ENCODE measurements at regions not wholly inside any gene's neighbourhood (a gene's known extent, or its start where the extent isn't known, plus 50 kb on each side); places are given as distances from the start of the nearest gene placed in this dataset.

- no peaks in the 10 kb centered on the region for H3K27me3 ChIP-seq (ENCODE audit: control insufficient read depth in 2 of 2, insufficient read depth in 1 of 2, low read length in 1 of 2)
- no peaks in the 10 kb centered on the region for H3K4me1 ChIP-seq (ENCODE audit: control insufficient read depth in 2 of 2, insufficient read depth in 2 of 2, low read length in 2 of 2)
- DNase-seq (ENCODE audit: low read depth in 6 of 9, low spot score in 9 of 9), result no peak
- no peak overlapping the region for H3K4me3 ChIP-seq (ENCODE audit: low read length in 2 of 2)
- H3K27ac ChIP-seq (ENCODE audit: low read depth in 1 of 2, low read length in 1 of 2), result no peak overlapping the region
- 97% methylated on average over 3 of the region's 3 CpGs for WGBS
- H3K9me3 ChIP-seq (ENCODE audit: control insufficient read depth in 2 of 2, insufficient read depth in 1 of 2, low read length in 1 of 2), result no peaks in the 10 kb centered on the region
- H3K36me3 ChIP-seq (ENCODE audit: control insufficient read depth in 2 of 2, insufficient read depth in 2 of 2, low read length in 1 of 2), result no peaks in the 10 kb centered on the region
Measured at GRCh38 chr3:18151199-18151598, 273.9 kb downstream of the SATB1 start.

- WGBS, result 94% methylated on average over 4 of the region's 4 CpGs
- no peak for DNase-seq (ENCODE audit: low read depth in 6 of 9, low spot score in 9 of 9)
- no peaks in the 10 kb centered on the region for H3K27me3 ChIP-seq (ENCODE audit: control insufficient read depth in 2 of 2, insufficient read depth in 1 of 2, low read length in 1 of 2)
- no peaks in the 10 kb centered on the region for H3K36me3 ChIP-seq (ENCODE audit: control insufficient read depth in 2 of 2, insufficient read depth in 2 of 2, low read length in 1 of 2)
- no peaks in the 10 kb centered on the region for H3K4me1 ChIP-seq (ENCODE audit: control insufficient read depth in 2 of 2, insufficient read depth in 2 of 2, low read length in 2 of 2)
- H3K27ac ChIP-seq (ENCODE audit: low read depth in 1 of 2, low read length in 1 of 2), result no peak overlapping the region
- H3K9me3 ChIP-seq (ENCODE audit: control insufficient read depth in 2 of 2, insufficient read depth in 1 of 2, low read length in 1 of 2), result no peaks in the 10 kb centered on the region
- no peak overlapping the region for H3K4me3 ChIP-seq (ENCODE audit: low read length in 2 of 2)
Measured at GRCh38 chr3:18149935-18150334, 275.2 kb downstream of the SATB1 start.

DNA sequence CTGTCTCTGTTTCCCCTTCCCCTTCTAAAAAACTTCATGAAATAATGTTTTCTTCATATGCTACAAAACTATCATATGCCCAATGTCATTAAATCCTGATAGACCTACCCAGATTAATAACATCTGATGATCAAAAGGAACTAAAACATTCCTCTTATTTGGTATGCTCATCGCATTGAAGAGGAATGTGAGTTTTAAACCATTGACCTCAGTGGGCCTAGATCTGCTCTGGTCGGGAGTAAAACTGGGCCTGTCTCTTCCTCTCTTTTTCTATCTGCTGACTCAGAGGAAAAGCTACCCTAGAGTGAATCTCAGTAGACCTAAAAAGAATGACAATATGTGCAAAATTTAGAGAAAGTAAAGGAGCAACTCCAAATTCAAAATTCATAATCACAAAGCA is 275.8 kb downstream of the SATB1 start:
- no peak for DNase-seq (ENCODE audit: low read depth in 6 of 9, low spot score in 9 of 9)
- no peaks in the 10 kb centered on the region for H3K27me3 ChIP-seq (ENCODE audit: control insufficient read depth in 2 of 2, insufficient read depth in 1 of 2, low read length in 1 of 2)
- H3K36me3 ChIP-seq (ENCODE audit: control insufficient read depth in 2 of 2, insufficient read depth in 2 of 2, low read length in 1 of 2), result no peaks in the 10 kb centered on the region
- 99% methylated on average over 2 of the region's 2 CpGs for WGBS
- no peak overlapping the region for H3K27ac ChIP-seq (ENCODE audit: low read depth in 1 of 2, low read length in 1 of 2)
- H3K4me3 ChIP-seq (ENCODE audit: low read length in 2 of 2), result no peak overlapping the region
- no peaks in the 10 kb centered on the region for H3K9me3 ChIP-seq (ENCODE audit: control insufficient read depth in 2 of 2, insufficient read depth in 1 of 2, low read length in 1 of 2)
- no peaks in the 10 kb centered on the region for H3K4me1 ChIP-seq (ENCODE audit: control insufficient read depth in 2 of 2, insufficient read depth in 2 of 2, low read length in 2 of 2)

DNA sequence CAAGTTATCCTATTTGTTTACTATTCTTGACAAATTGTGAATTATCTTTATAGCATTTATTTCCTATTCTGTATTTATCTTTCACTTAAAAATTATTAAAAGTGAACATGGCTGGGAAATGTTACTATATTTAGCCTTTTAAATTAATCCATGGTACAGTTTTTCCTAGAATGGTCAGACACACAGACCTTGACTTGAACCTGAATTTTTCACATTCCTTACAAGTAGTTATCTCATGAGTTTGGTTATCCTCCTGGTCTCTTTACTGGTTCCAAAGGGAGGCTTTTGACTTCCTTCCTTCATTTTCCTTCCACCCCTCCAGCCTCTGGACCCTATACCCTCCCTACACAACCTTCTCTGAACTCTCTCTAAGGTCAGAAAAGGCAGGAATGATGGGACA is 280.6 kb downstream of the SATB1 start:
- no peak for DNase-seq (ENCODE audit: low read depth in 6 of 9, low spot score in 9 of 9)
- H3K27me3 ChIP-seq (ENCODE audit: control insufficient read depth in 2 of 2, insufficient read depth in 1 of 2, low read length in 1 of 2), result no peaks in the 10 kb centered on the region
- H3K36me3 ChIP-seq (ENCODE audit: control insufficient read depth in 2 of 2, insufficient read depth in 2 of 2, low read length in 1 of 2), result no peaks in the 10 kb centered on the region
- H3K4me1 ChIP-seq (ENCODE audit: control insufficient read depth in 2 of 2, insufficient read depth in 2 of 2, low read length in 2 of 2), result no peaks in the 10 kb centered on the region
- no peak overlapping the region for H3K4me3 ChIP-seq (ENCODE audit: low read length in 2 of 2)
- H3K9me3 ChIP-seq (ENCODE audit: control insufficient read depth in 2 of 2, insufficient read depth in 1 of 2, low read length in 1 of 2), result no peaks in the 10 kb centered on the region
- H3K27ac ChIP-seq (ENCODE audit: low read depth in 1 of 2, low read length in 1 of 2), result no peak overlapping the region

GRCh38 chr3:18143258-18143780 is 281.8 kb downstream of the SATB1 start:
- DNase-seq (ENCODE audit: low read depth in 6 of 9, low spot score in 9 of 9), result no peak
- no peak overlapping the region for H3K4me3 ChIP-seq (ENCODE audit: low read length in 2 of 2)

DNA sequence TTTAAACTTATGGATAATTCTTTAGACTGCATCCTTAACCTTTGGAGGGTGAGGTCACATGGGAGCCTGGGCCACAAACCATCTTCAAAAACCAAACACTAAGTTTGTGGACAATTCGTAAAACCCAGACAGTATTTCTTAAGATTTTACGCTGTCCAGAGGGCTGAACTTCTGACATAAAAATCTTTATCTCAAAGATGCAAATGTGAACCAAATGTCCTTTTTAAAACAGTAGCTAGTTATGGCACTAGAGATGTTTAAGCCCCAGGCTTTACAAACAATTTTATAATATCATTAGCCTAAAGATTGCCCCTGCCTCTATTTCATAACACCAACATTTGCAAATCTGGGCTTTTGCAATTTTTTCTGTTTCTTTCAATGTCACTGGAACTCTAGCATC is 287.2 kb downstream of the SATB1 start:
- no peak overlapping the region for H3K4me3 ChIP-seq (ENCODE audit: low read length in 2 of 2)
- H3K27ac ChIP-seq (ENCODE audit: low read depth in 1 of 2, low read length in 1 of 2), result no peak overlapping the region
- 96% methylated on average over 2 of the region's 2 CpGs for WGBS
- no peaks in the 10 kb centered on the region for H3K9me3 ChIP-seq (ENCODE audit: control insufficient read depth in 2 of 2, insufficient read depth in 1 of 2, low read length in 1 of 2)
- DNase-seq (ENCODE audit: low read depth in 6 of 9, low spot score in 9 of 9), result no peak
- H3K27me3 ChIP-seq (ENCODE audit: control insufficient read depth in 2 of 2, insufficient read depth in 1 of 2, low read length in 1 of 2), result no peaks in the 10 kb centered on the region
- H3K36me3 ChIP-seq (ENCODE audit: control insufficient read depth in 2 of 2, insufficient read depth in 2 of 2, low read length in 1 of 2), result no peaks in the 10 kb centered on the region
- no peaks in the 10 kb centered on the region for H3K4me1 ChIP-seq (ENCODE audit: control insufficient read depth in 2 of 2, insufficient read depth in 2 of 2, low read length in 2 of 2)

More at GRCh38 chr3:18143258-18143780, 281.8 kb downstream of the SATB1 start:
- Histone ChIP-seq H3K9me3 (ENCODE audit: control insufficient read depth in 2 of 2, insufficient read depth in 1 of 2, low read length in 1 of 2) (no peaks in the 10 kb centered on the region), H3K27ac (ENCODE audit: low read depth in 1 of 2, low read length in 1 of 2) (no peak overlapping the region), H3K36me3 (ENCODE audit: control insufficient read depth in 2 of 2, insufficient read depth in 2 of 2, low read length in 1 of 2) (no peaks in the 10 kb centered on the region), H3K4me1 (ENCODE audit: control insufficient read depth in 2 of 2, insufficient read depth in 2 of 2, low read length in 2 of 2) (no peaks in the 10 kb centered on the region), H3K27me3 (ENCODE audit: control insufficient read depth in 2 of 2, insufficient read depth in 1 of 2, low read length in 1 of 2) (no peaks in the 10 kb centered on the region)
- WGBS, result 96% methylated on average over 6 of the region's 6 CpGs

GRCh38 chr3:18135060-18135814 is 289.9 kb downstream of the SATB1 start:
- H3K36me3 ChIP-seq (ENCODE audit: control insufficient read depth in 2 of 2, insufficient read depth in 2 of 2, low read length in 1 of 2), result no peaks in the 10 kb centered on the region
- H3K27ac ChIP-seq (ENCODE audit: low read depth in 1 of 2, low read length in 1 of 2), result no peak overlapping the region
- H3K4me1 ChIP-seq (ENCODE audit: control insufficient read depth in 2 of 2, insufficient read depth in 2 of 2, low read length in 2 of 2), result no peaks in the 10 kb centered on the region
- no peaks in the 10 kb centered on the region for H3K9me3 ChIP-seq (ENCODE audit: control insufficient read depth in 2 of 2, insufficient read depth in 1 of 2, low read length in 1 of 2)
- DNase-seq (ENCODE audit: low read depth in 6 of 9, low spot score in 9 of 9), result no peak
- WGBS, result 98% methylated on average over 7 of the region's 7 CpGs
- no peak overlapping the region for H3K4me3 ChIP-seq (ENCODE audit: low read length in 2 of 2)
- no peaks in the 10 kb centered on the region for H3K27me3 ChIP-seq (ENCODE audit: control insufficient read depth in 2 of 2, insufficient read depth in 1 of 2, low read length in 1 of 2)

DNA sequence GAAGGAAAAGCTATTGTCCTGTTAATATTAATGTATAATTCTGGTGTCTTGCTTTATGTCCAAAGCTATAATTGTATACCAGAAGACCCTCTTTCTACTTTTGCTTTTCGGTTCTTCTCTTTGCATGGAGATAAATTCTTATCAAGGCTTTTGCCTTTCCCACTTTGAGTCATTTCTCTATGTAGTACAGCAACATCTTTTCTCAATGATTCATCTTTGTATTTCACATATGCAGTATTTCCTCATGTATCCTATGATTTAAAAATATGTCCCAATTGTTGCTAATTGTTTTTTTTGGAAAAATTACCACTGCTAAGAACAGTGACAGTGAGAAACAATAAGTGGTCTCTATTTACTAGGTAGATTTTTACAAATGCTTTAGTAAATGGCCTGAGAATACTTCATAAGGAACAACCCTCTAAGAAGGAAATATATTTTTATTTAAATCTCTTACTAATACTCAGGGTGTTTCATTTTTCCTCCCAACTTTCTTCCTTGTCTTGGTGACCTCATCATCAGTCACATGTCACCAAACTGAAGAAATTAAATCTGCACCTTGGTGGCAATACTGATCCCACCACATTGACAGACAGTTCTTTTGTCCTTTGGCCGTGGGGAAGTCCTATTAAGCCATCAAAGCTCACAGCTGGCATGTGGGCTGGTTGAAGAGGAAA is 290.6 kb downstream of the SATB1 start:
- no peak for DNase-seq (ENCODE audit: low read depth in 6 of 9, low spot score in 9 of 9)
- H3K27ac ChIP-seq (ENCODE audit: low read depth in 1 of 2, low read length in 1 of 2), result no peak overlapping the region
- H3K36me3 ChIP-seq (ENCODE audit: control insufficient read depth in 2 of 2, insufficient read depth in 2 of 2, low read length in 1 of 2), result no peaks in the 10 kb centered on the region
- H3K4me1 ChIP-seq (ENCODE audit: control insufficient read depth in 2 of 2, insufficient read depth in 2 of 2, low read length in 2 of 2), result no peaks in the 10 kb centered on the region
- WGBS, result 64% methylated on average over 2 of the region's 2 CpGs
- no peak overlapping the region for H3K4me3 ChIP-seq (ENCODE audit: low read length in 2 of 2)
- H3K9me3 ChIP-seq (ENCODE audit: control insufficient read depth in 2 of 2, insufficient read depth in 1 of 2, low read length in 1 of 2), result no peaks in the 10 kb centered on the region
- H3K27me3 ChIP-seq (ENCODE audit: control insufficient read depth in 2 of 2, insufficient read depth in 1 of 2, low read length in 1 of 2), result no peaks in the 10 kb centered on the region

GRCh38 chr3:18132991-18133390 is 292.1 kb downstream of the SATB1 start:
- H3K9me3 ChIP-seq (ENCODE audit: control insufficient read depth in 2 of 2, insufficient read depth in 1 of 2, low read length in 1 of 2), result no peaks in the 10 kb centered on the region
- peaks cover 4 to 5% of the 10 kb centered on the region in 2 donors for H3K4me1 ChIP-seq (ENCODE audit: control insufficient read depth in 2 of 2, insufficient read depth in 2 of 2, low read length in 2 of 2)
- DNase-seq (ENCODE audit: low read depth in 6 of 9, low spot score in 9 of 9), result no peak
- H3K27ac ChIP-seq (ENCODE audit: low read depth in 1 of 2, low read length in 1 of 2), result no peak overlapping the region
- no peaks in the 10 kb centered on the region for H3K36me3 ChIP-seq (ENCODE audit: control insufficient read depth in 2 of 2, insufficient read depth in 2 of 2, low read length in 1 of 2)
- H3K4me3 ChIP-seq (ENCODE audit: low read length in 2 of 2), result no peak overlapping the region
- no peaks in the 10 kb centered on the region for H3K27me3 ChIP-seq (ENCODE audit: control insufficient read depth in 2 of 2, insufficient read depth in 1 of 2, low read length in 1 of 2)

Measured in thymus (tissue), 11 donors.